HEK293T (cell line): ENCODE measurements at regions not wholly inside any gene's neighbourhood (a gene's known extent, or its start where the extent isn't known, plus 50 kb on each side); places are given as distances from the start of the nearest gene placed in this dataset.
"Not testable (repeated sequence)": the region's sequence is repeated elsewhere in the genome, so short reads cannot be mapped to it uniquely, and the experiment has no call there.

Source experiments
- CTCF ChIA-PET: fragments of 350-600 bp; formaldehyde crosslinking; extraction: SDS; loops from one replicate; lab custom pipeline; 2021; ENCODE audit warnings: antibody characterized with exemption, inconsistent platforms; lab: Yijun Ruan, JAX
- POLR2A ChIA-PET: fragments of 350-600 bp; formaldehyde crosslinking; extraction: SDS; loops from one replicate; lab custom pipeline; 2020; ENCODE audit warnings: antibody characterized with exemption, inconsistent platforms; lab: Yijun Ruan, JAX
- DNase-seq: peaks from one replicate; pipeline ENCODE4 v3.0.0; 2012; ENCODE audit warnings: mixed read lengths; ENCODE audit errors: extremely low spot score
- ARNT ChIP-seq: fragments of 450-650 bp; IDR thresholded peaks from 2 replicates; pipeline ENCODE4 v1.6.1; 2017; ENCODE audit warnings: mild to moderate bottlenecking
- BHLHE40 ChIP-seq: fragments of 450-650 bp; IDR thresholded peaks from 2 replicates; pipeline ENCODE4 v1.6.1; 2016; ENCODE audit warnings: mild to moderate bottlenecking, moderate library complexity, borderline replicate concordance
- CTBP1 ChIP-seq: fragments of 450-650 bp; IDR thresholded peaks from 2 replicates; pipeline ENCODE4 v1.6.1; 2016; ENCODE audit warnings: borderline replicate concordance
- ELF4 ChIP-seq: fragments of 450-650 bp; IDR thresholded peaks from 2 replicates; pipeline ENCODE4 v1.6.1; 2017; ENCODE audit warnings: antibody characterized with exemption
- FOXA1 ChIP-seq: fragments of 450-650 bp; IDR thresholded peaks from 2 replicates; pipeline ENCODE4 v1.6.1; 2016; ENCODE audit warnings: mild to moderate bottlenecking
- FOXK2 ChIP-seq: fragments of 450-650 bp; IDR thresholded peaks from 2 replicates; pipeline ENCODE4 v1.6.1; 2016; ENCODE audit warnings: mild to moderate bottlenecking
- FOXM1 ChIP-seq: fragments of 450-650 bp; IDR thresholded peaks from 2 replicates; pipeline ENCODE4 v1.6.1; 2017; ENCODE audit warnings: mild to moderate bottlenecking, borderline replicate concordance
- HDGF ChIP-seq: fragments of 450-650 bp; IDR thresholded peaks from 2 replicates; pipeline ENCODE4 v1.6.1; 2017; ENCODE audit warnings: antibody characterized with exemption, borderline replicate concordance
- L3MBTL2 ChIP-seq: fragments of 450-650 bp; conservative IDR thresholded peaks from 2 replicates; pipeline ENCODE4 v1.6.1; 2016; ENCODE audit warnings: mild to moderate bottlenecking
- LEF1 ChIP-seq: fragments of 450-650 bp; IDR thresholded peaks from 2 replicates; pipeline ENCODE4 v1.6.1; 2017; ENCODE audit warnings: mild to moderate bottlenecking, borderline replicate concordance
- NFRKB ChIP-seq: fragments of 450-650 bp; IDR thresholded peaks from 2 replicates; pipeline ENCODE4 v1.6.1; 2016; ENCODE audit warnings: mild to moderate bottlenecking, moderate library complexity
- PKNOX1 ChIP-seq: fragments of 450-650 bp; IDR thresholded peaks from 2 replicates; pipeline ENCODE4 v1.6.1; 2016
- SP1 ChIP-seq: fragments of 450-650 bp; IDR thresholded peaks from 2 replicates; pipeline ENCODE4 v1.6.1; 2017
- SUZ12 ChIP-seq: fragments of 450-650 bp; IDR thresholded peaks from 2 replicates; pipeline ENCODE4 v1.6.1; 2016; ENCODE audit warnings: mild to moderate bottlenecking
- TARDBP ChIP-seq: fragments of 450-650 bp; IDR thresholded peaks from 2 replicates; pipeline ENCODE4 v1.6.1; 2016
- ZNF384 ChIP-seq: fragments of 450-650 bp; IDR thresholded peaks from 2 replicates; pipeline ENCODE4 v1.6.1; 2016

- no peak for DNase-seq
- ChIA-PET CTCF (no interaction called here), POLR2A (no interaction called here)
- TF ChIP-seq SP1 (no peak), ARNT (no peak), BHLHE40 (no peak), LEF1 (no peak), ZNF384 (no peak), PKNOX1 (no peak), FOXK2 (no peak), L3MBTL2 (no peak), FOXA1 (no peak), ELF4 (no peak), TARDBP (no peak), HDGF (no peak), CTBP1 (no peak), SUZ12 (no peak), FOXM1 (no peak), NFRKB (no peak)
Measured at GRCh38 chr5:111929261-111929660, 172.3 kb upstream of the NREP start.

GRCh38 chr5:111928511-111928910 is 171.5 kb upstream of the NREP start:
- no peak for DNase-seq
- ChIA-PET CTCF (no interaction called here), POLR2A (no interaction called here)
- no peak for TF ChIP-seq BHLHE40
- TF ChIP-seq L3MBTL2 = no peak
- no peak for TF ChIP-seq PKNOX1
- no peak for TF ChIP-seq ZNF384
- no peak for TF ChIP-seq ARNT
- no peak for TF ChIP-seq FOXM1
- no peak for TF ChIP-seq SP1
- no peak for TF ChIP-seq FOXK2
- no peak for TF ChIP-seq CTBP1
- TF ChIP-seq ELF4 = no peak
- no peak for TF ChIP-seq SUZ12
- TF ChIP-seq HDGF = no peak
- no peak for TF ChIP-seq LEF1
- no peak for TF ChIP-seq NFRKB
- TF ChIP-seq FOXA1 = no peak
- no peak for TF ChIP-seq TARDBP

- ChIA-PET POLR2A (no interaction called here), CTCF (no interaction called here)
- TF ChIP-seq SUZ12 (no peak), ARNT (no peak), FOXK2 (no peak), ELF4 (no peak), L3MBTL2 (no peak), ZNF384 (no peak), SP1 (no peak)
- no peak for DNase-seq
Measured at GRCh38 chr5:111927191-111927590, 170.2 kb upstream of the NREP start.

GRCh38 chr5:111926026-111926425 is 169.0 kb upstream of the NREP start:
- POLR2A ChIA-PET = no interaction called here
- CTCF ChIA-PET = no interaction called here

GRCh38 chr5:111922344-111922743 is 165.3 kb upstream of the NREP start:
- ChIA-PET POLR2A (no interaction called here), CTCF (no interaction called here)
- TF ChIP-seq LEF1 = no peak
- TF ChIP-seq FOXM1 = no peak
- no peak for TF ChIP-seq PKNOX1
- TF ChIP-seq ELF4 = no peak
- TF ChIP-seq FOXK2 = no peak
- no peak for TF ChIP-seq CTBP1
- DNase-seq = no peak

More at GRCh38 chr5:111926026-111926425, 169.0 kb upstream of the NREP start:
- DNase-seq = no peak
- no peak for TF ChIP-seq ZNF384
- no peak for TF ChIP-seq SP1
- TF ChIP-seq BHLHE40 = no peak
- TF ChIP-seq ARNT = no peak
- TF ChIP-seq FOXA1 = no peak
- no peak for TF ChIP-seq FOXK2
- no peak for TF ChIP-seq FOXM1
- TF ChIP-seq TARDBP = no peak
- no peak for TF ChIP-seq ELF4
- no peak for TF ChIP-seq PKNOX1
- TF ChIP-seq SUZ12 = no peak
- no peak for TF ChIP-seq HDGF
- no peak for TF ChIP-seq L3MBTL2
- TF ChIP-seq CTBP1 = no peak

GRCh38 chr5:111921691-111922090 is 164.7 kb upstream of the NREP start:
- DNase-seq, CTCF ChIA-PET, POLR2A ChIA-PET: not testable (repeated sequence)
